ENCODE measurements at regions not wholly inside any gene's neighbourhood (a gene's known extent, or its start where the extent isn't known, plus 50 kb on each side); places are given as distances from the start of the nearest gene placed in this dataset.

DNA sequence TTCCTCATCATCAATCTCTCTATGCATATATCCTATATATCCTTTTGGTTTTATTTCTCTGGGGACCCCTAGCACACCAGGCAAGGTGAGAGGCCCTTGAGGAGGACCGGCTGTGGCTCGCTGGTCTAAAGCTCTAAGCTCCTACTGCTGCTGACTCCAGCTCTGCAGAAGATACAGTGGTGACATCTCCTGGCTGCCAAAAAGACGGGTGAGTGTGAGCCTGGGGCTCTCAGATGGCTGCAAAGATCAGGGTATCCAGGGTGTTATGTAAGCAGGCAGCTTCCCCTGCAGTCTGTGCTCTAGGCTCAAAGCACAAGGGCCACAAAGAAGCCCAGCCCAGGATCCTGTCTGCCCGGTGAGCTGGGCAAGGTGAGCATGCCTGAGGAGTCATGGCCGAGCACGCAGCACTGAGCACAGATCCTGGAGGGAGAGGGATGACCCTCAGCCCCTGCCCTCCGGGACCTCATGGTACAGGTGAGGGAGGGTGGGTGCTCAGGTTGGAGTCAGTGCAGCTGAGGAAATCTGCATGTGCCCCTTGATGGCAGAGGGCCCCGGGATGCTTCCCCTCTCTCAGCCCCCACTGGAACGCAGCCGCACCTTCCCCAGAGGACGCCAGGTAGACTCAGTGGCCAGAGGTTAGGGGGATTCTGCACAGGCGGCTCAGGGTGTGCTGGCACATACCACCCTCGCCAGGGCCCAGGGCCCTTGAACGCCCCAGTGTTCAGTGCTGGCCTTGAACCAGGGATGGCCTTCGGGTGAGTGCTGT, 95.4 kb upstream of the INSIG1 start:
- DNase-seq: no peak

- DNase-seq: no peak
These were observed 94.4 kb upstream of the INSIG1 start for GRCh38 chr7:155203059-155203881.

DNA sequence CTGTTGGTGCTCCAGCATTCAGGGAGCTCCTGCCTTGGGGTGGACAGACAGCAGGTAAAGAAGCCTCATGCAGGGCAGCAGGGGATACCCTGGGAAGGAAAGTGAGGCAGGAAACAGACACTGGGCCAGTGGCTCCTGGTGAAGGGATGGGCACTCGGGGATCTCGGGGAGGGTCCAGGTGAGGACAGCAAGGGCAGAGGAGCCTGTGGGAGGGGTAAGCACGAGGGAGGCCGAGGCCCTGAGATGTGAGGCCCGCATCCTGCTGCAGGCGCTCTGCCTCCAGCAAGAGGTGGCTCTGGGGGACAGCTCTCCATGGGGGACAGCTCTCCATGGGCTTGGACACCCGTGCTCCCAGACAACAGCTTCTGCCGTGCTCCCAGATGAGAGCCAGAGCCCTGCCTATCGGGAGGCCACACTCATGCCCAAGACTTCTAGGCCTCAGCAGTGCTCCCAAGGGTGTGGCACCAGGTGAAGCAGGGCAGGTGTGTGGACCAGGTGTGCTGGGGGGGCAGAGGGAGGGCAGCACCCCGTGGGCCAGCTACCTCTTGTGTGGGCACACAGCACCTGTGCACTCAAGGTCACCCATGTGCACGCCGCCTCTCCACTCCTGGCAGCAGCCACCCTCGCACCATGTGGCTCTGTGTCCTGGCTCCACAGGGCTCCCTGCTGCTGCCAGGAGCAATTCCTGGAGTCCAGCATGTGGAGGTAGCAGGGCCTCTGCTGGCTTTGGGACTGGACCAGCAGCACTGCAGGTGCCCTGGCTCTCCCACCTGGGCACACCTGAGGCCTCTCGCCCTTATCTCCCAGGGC, 93.6 kb upstream of the INSIG1 start:
- DNase-seq: no peak

DNA sequence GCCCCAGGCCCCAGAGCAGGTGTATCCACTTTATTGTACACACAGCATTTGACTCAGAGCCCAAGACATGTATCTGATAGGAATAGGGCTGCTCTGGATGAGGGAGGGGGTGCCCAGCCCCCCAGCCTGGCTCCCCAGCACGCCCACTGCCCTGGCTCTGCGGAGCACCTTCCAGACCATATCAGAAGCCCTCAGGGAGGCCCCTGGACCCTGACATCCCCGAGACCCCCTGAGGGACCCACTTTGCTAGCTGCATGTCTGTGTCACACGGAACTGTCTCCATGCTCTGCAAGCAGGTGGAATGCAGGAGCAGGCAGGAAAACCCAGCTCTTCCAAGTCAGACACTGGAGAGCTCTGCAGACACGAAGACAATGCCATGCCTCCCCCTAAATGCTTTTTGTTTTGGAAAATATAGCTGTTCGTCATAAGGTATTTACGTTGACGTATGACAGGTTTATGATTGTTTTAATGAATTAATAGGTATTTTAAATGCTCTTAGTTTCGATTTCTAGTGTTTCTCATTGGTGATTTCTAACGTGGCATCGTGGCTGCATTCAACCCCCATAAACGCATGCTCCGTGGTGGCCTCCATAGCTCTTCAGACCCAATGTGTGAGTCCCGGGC, 92.8 kb upstream of the INSIG1 start:
- no peak for DNase-seq

GRCh38 chr7:155205368-155206317, 92.0 kb upstream of the INSIG1 start:
- peak; percentile 80 to 97 (median 93) for DNase-seq

GRCh38 chr7:155206318-155207020, 91.2 kb upstream of the INSIG1 start:
- DNase-seq: peak; percentile 84 to 90 (median 87)

GRCh38 chr7:155207326-155208002, 90.2 kb upstream of the INSIG1 start:
- DNase-seq: no peak

DNA sequence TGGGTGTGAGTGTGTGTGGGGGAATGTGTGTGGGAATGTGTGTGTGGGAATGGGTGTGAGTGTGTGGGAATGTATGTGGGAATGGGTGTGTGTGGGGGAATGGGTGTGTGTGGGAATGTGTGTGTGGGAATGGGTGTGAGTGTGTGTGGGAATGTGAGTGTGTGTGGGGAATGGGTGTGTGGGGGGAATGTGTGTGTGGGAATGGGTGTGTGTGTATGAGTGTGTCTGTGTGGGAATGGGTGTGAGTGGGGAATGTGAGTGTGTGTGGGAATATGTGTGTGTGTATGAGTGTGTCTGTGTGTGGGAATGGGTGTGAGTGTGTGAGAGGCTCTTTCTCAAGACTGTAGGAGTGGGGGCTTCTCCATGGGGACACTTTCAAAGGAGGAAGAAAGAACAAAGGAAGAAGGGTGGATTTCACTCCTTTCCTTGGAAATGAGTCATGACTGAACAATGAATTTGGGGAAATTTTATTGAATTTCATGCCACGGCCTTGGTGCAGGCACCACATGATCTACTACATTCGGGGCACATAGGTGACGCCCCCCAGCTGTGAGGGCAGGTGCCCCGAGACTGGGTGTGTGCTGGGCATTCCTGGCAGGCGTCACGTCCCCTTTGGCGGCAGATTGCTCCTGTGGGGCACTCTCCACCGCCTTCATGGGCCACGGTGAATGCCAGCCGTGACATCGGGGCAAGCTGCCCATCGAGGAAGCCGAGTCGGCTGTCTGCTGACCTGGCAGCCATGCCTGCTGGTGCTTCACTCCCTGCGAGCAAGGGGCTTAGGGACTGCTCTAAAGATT, 88.8 kb upstream of the INSIG1 start:
- no peak for DNase-seq

DNA sequence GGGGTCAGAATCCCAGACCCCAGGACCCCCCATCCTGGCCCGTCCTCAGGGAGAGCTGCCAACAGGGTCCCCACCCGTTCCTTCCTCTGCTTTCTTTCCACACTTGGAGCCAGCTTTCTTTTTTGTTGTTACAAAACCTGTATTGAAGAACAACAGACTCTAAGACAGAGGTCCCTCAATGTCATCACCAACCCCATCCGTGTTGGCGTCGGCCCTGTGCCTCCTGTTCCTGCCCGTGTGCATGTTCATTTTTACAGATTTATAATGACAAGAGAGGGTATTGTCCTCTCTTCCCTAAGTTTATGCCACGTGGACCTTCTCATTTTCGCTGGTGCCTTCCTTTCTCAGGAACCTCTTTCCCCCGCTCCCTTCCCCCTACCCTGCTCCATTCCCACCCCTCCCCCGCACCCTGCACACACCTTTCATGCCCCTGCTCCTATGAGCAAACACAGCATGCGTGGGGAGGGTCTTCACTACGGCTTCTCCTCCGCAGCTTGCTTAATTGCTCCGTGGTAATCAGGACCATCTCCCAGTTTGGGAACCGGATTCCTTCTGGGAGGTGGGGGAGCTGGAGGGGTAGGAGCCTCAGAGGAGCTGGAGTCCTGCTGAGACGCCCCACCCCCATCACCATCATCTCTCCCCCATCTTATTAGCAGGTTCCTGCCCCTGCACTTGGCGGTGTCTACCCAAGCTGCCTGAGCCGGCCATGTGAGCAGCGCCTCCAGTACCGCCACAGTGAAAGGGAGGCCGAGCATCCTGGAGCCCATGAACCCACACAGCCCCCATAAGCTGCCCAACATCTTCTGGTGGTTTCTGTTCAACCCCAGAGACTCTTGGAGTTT, 88.0 kb upstream of the INSIG1 start:
- no peak for DNase-seq

GRCh38 chr7:155210356-155210755, 87.3 kb upstream of the INSIG1 start:
- DNase-seq: no peak

- DNase-seq: no peak
These were observed 86.5 kb upstream of the INSIG1 start for GRCh38 chr7:155211173-155211572.

GRCh38 chr7:155211761-155212160, 85.9 kb upstream of the INSIG1 start:
- DNase-seq: no peak

DNA sequence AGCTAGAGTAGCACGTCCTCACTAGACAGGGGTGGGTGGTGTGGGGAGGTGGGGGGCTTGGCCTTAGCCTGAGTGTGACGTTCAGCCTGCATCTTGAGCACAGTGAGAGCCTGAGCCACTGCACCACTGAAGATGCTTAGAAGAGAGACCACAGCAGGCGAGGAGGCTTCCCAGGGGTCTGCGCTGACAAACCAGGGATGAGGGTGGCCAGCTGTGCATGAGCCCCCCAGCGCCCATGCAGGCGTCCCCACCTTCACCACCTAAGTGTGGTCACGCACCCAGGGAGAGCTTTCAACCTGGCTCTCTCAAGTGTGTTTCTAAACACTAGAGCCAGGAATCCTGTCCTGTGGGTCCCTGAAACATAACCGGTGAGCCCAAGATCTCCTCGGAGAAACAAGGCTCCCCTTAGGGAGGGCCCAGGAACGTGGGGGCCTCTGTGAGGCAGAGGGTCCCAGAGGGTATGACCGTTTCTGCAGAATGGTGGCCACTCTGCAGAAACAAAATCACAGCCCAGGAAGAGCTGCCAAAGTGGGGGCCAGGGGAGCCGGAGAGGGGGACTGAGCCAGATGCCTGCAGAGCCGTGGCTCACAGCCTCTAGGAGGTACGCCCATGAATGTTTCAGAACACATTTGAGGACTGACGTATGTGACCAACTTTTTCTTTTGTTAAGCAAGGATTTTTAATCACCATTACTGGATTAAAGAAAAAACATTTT, 85.2 kb upstream of the INSIG1 start:
- no peak for DNase-seq

DNA sequence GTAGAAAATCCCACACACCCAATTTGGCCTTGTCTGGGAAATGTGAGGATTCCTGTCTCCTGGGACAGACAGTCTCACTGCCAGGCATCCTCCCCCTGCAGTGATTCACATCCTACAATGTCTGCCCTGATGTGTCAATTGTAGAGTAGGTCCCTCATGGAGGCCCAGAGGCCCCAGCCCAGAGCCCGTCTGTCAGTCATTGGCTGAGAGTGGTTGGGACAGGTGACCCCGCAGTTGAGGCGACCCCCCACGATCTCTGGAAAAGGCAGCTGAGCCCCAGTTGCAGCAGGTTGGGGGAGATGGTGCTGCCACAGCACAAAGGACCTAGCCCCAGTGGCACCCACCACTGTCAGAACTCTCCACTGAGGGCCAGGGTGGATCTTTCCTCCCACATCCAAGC, 84.3 kb upstream of the INSIG1 start:
- no peak for DNase-seq

GRCh38 chr7:155213955-155214740, 83.5 kb upstream of the INSIG1 start:
- DNase-seq: peak in 1 of 3 donors; percentile 60
